ENCODE measurements at regions not wholly inside any gene's neighbourhood (a gene's known extent, or its start where the extent isn't known, plus 50 kb on each side); places are given as distances from the start of the nearest gene placed in this dataset.

DNA sequence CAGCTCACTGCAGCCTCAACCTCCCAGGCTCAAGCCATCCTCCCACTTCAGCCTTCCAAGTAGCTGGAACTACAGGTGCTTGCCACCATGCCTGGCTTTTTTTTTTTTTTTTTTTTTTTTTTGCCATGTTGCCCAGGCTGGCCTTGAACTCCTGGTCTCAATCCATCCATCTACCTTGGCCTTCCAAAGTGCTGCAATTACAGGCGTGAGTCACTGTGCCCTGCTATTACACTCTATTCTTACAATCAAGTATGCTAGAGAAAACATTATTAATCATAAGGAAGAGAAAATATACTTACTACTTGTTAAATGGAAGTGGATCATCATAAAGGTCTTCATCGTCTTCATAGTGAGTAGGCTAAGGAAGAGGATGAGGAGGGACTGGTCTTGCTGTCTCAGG lies 93.3 kb upstream of the DOCK9 start:
- TF ChIP-seq POLR2A (IDR thresholded peaks at IDR 0.05) (no peak), POLR2AphosphoS5 (IDR thresholded peaks at IDR 0.05) (no peak)
- TF ChIP-seq, protein P1, sequence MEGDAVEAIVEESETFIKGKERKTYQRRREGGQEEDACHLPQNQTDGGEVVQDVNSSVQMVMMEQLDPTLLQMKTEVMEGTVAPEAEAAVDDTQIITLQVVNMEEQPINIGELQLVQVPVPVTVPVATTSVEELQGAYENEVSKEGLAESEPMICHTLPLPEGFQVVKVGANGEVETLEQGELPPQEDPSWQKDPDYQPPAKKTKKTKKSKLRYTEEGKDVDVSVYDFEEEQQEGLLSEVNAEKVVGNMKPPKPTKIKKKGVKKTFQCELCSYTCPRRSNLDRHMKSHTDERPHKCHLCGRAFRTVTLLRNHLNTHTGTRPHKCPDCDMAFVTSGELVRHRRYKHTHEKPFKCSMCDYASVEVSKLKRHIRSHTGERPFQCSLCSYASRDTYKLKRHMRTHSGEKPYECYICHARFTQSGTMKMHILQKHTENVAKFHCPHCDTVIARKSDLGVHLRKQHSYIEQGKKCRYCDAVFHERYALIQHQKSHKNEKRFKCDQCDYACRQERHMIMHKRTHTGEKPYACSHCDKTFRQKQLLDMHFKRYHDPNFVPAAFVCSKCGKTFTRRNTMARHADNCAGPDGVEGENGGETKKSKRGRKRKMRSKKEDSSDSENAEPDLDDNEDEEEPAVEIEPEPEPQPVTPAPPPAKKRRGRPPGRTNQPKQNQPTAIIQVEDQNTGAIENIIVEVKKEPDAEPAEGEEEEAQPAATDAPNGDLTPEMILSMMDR (IDR thresholded peaks at IDR 0.05) = no peak
- no peaks in the 10 kb centered on the region for H3K4me1 ChIP-seq
- H3K4me3 ChIP-seq = no peak overlapping the region
- H3K9me3 ChIP-seq = peaks cover 0 to 9% of the 10 kb centered on the region in 2 donors
- no peak overlapping the region for H3K27ac ChIP-seq
- intact Hi-C loops (cut with DNase I; ENCODE audit: low total_unique reads) = no loop called here
- DNase-seq (ENCODE audit: low spot score in 2 of 2) = no peak
- H3K36me3 ChIP-seq = no peaks in the 10 kb centered on the region
- no peaks in the 10 kb centered on the region for H3K27me3 ChIP-seq

DNA sequence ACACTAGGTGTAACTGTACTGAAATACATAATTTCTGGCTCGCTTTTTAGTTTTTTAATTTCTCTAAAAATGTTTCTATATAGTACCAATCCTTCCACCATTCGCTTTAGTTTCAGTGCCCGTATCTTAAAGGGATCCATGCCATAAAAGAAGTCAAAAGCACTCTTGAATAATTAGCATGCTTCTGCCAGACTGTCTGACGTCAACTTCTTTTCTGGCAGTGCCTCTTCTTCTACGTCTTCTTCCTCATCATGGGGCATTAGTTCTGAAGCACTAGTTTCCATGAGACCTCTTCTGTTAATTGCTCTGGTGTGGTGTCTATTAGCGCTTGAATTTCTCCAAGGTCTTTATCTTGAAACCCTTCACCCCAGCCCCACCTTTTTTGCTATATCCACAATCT lies 93.8 kb upstream of the DOCK9 start:
- DNase-seq (ENCODE audit: low spot score in 2 of 2) = no peak
- H3K27ac ChIP-seq = no peak overlapping the region
- H3K27me3 ChIP-seq = no peaks in the 10 kb centered on the region
- no peaks in the 10 kb centered on the region for H3K4me1 ChIP-seq
- H3K4me3 ChIP-seq = no peak overlapping the region
- intact Hi-C loops (cut with DNase I; ENCODE audit: low total_unique reads) = no loop called here
- no peak for TF ChIP-seq POLR2AphosphoS5 (IDR thresholded peaks at IDR 0.05)
- TF ChIP-seq, protein P1 (IDR thresholded peaks at IDR 0.05) = no peak
- TF ChIP-seq POLR2A (IDR thresholded peaks at IDR 0.05) = no peak
- H3K36me3 ChIP-seq = no peaks in the 10 kb centered on the region
- H3K9me3 ChIP-seq = peaks cover 0 to 9% of the 10 kb centered on the region in 2 donors

DNA sequence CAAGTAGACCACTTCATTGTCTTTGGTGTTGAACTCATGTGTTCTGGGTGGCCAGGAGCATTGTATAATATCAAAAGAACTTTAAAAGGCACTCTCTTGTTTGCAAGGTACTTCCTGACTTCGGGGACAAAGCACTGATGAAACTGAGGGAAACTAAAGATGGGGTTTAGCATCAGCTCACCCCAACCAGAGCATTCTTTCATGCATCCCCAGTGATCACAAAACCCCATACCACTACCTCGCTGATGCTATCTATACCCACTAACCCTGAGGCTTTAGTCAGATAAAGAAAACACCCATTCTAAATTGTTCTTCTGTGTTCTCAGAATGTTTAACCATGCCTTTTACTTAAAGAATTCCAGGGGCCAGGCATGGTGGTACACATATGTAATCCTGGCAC lies 94.5 kb upstream of the DOCK9 start:
- TF ChIP-seq POLR2AphosphoS5 (IDR thresholded peaks at IDR 0.05) = no peak
- no peak for TF ChIP-seq POLR2A (IDR thresholded peaks at IDR 0.05)
- TF ChIP-seq, protein P1 (IDR thresholded peaks at IDR 0.05) = no peak
- Histone ChIP-seq H3K27me3 (no peaks in the 10 kb centered on the region), H3K4me3 (no peak overlapping the region), H3K27ac (no peak overlapping the region), H3K4me1 (no peaks in the 10 kb centered on the region), H3K36me3 (no peaks in the 10 kb centered on the region), H3K9me3 (peaks cover 0 to 9% of the 10 kb centered on the region in 2 donors)
- intact Hi-C loops (cut with DNase I; ENCODE audit: low total_unique reads) = no loop called here
- DNase-seq (ENCODE audit: low spot score in 2 of 2) = no peak

DNA sequence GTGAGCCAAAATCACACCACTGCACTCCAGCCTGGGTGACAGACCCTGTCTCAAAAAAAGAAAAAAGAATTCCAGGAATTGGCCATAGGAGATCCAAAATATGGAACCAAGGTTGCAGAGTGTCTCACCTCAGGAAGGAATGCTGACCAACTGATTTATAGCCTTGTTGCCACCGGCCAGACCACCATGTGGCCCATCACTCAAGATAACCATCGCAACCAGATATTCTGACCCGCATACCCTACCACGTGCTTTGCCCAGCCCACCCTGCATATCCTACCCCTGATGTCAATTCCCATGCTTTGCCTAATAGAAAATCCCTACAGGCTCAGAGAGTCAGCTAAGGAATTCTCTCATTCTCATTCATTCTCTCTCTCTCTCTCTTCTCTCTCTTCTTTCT lies 95.1 kb upstream of the DOCK9 start:
- TF ChIP-seq, protein P1 (IDR thresholded peaks at IDR 0.05) = no peak
- no peak for TF ChIP-seq POLR2A (IDR thresholded peaks at IDR 0.05)
- no peak for TF ChIP-seq POLR2AphosphoS5 (IDR thresholded peaks at IDR 0.05)
- no peaks in the 10 kb centered on the region for H3K4me1 ChIP-seq
- no peaks in the 10 kb centered on the region for H3K36me3 ChIP-seq
- no peak for DNase-seq (ENCODE audit: low spot score in 2 of 2)
- no peaks in the 10 kb centered on the region for H3K27me3 ChIP-seq
- H3K4me3 ChIP-seq = no peak overlapping the region
- peaks cover 0 to 9% of the 10 kb centered on the region in 2 donors for H3K9me3 ChIP-seq
- no peak overlapping the region for H3K27ac ChIP-seq
- intact Hi-C loops (cut with DNase I; ENCODE audit: low total_unique reads) = no loop called here

DNA sequence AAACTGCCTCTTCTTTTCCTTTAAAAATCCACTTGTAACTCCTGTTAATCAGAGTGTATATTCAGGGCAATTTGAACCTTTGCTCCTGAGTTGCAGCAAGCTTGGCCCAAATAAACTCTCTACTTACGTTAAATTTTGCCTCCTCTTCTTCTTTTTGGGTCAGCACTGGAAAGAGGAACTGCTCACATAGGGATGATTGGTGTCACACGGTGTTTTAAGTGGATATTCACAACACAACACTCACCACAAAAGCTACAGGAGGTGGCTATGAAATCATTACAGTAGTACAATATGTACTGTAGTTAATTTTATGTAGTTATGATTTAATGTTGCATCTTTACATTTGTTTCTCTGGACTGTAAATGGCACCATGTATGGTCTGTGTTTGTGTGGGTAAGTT lies 96.8 kb upstream of the DOCK9 start:
- DNase-seq (ENCODE audit: low spot score in 2 of 2) = no peak
- H3K4me1 ChIP-seq = no peaks in the 10 kb centered on the region
- intact Hi-C loops (cut with DNase I; ENCODE audit: low total_unique reads) = no loop called here
- H3K27me3 ChIP-seq = no peaks in the 10 kb centered on the region
- TF ChIP-seq POLR2A (IDR thresholded peaks at IDR 0.05) = no peak
- TF ChIP-seq, protein P1 (IDR thresholded peaks at IDR 0.05) = no peak
- TF ChIP-seq POLR2AphosphoS5 (IDR thresholded peaks at IDR 0.05) = no peak
- no peak overlapping the region for H3K4me3 ChIP-seq
- peaks cover 0 to 9% of the 10 kb centered on the region in 2 donors for H3K9me3 ChIP-seq
- no peaks in the 10 kb centered on the region for H3K36me3 ChIP-seq
- H3K27ac ChIP-seq = no peak overlapping the region

Data from breast epithelium (tissue), 4 donors.